PC-3 (cell line): ENCODE measurements at regions not wholly inside any gene's neighbourhood (a gene's known extent, or its start where the extent isn't known, plus 50 kb on each side); places are given as distances from the start of the nearest gene placed in this dataset.

ENCODE experiments used
- EZH2 ChIP-seq: fragments of 300-600 bp; sonication (generic); IDR thresholded peaks from one replicate; pipeline ENCODE4 v1.6.1; 2017; ENCODE audit warnings: antibody characterized with exemption, mild to moderate bottlenecking, low read length; ENCODE audit not compliant: unreplicated experiment
- EZH2phosphoT487 ChIP-seq: fragments of 300-600 bp; sonication (generic); IDR thresholded peaks from 2 replicates; pipeline ENCODE4 v1.6.1; 2018; ENCODE audit warnings: mild to moderate bottlenecking, antibody characterized with exemption, low read length, borderline replicate concordance
- TF ChIP-seq, protein P1 (sequence below): fragments of 300-600 bp; sonication (generic); conservative IDR thresholded peaks from 2 replicates; pipeline ENCODE4 v1.5.1; 2017; ENCODE audit warnings: antibody characterized with exemption, low read depth, mild to moderate bottlenecking, low read length

- no peak for TF ChIP-seq EZH2
- TF ChIP-seq, protein P1, sequence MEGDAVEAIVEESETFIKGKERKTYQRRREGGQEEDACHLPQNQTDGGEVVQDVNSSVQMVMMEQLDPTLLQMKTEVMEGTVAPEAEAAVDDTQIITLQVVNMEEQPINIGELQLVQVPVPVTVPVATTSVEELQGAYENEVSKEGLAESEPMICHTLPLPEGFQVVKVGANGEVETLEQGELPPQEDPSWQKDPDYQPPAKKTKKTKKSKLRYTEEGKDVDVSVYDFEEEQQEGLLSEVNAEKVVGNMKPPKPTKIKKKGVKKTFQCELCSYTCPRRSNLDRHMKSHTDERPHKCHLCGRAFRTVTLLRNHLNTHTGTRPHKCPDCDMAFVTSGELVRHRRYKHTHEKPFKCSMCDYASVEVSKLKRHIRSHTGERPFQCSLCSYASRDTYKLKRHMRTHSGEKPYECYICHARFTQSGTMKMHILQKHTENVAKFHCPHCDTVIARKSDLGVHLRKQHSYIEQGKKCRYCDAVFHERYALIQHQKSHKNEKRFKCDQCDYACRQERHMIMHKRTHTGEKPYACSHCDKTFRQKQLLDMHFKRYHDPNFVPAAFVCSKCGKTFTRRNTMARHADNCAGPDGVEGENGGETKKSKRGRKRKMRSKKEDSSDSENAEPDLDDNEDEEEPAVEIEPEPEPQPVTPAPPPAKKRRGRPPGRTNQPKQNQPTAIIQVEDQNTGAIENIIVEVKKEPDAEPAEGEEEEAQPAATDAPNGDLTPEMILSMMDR: no peak
- no peak for TF ChIP-seq EZH2phosphoT487
These were observed 220.0 kb downstream of the QKI start for GRCh38 chr6:163634211-163635171.
